Right lobe of liver (tissue), 6 donors: ENCODE measurements at regions not wholly inside any gene's neighbourhood (a gene's known extent, or its start where the extent isn't known, plus 50 kb on each side); places are given as distances from the start of the nearest gene placed in this dataset.

Experiments used
- ATAC-seq, 4 donors: fragments of 200-7000 bp; cut with Tn5 transposase; one replicate each; pipeline ENCODE4 v1.9.1; 2020; ENCODE audit warnings: mild to moderate bottlenecking in 4 of 4, moderate library complexity in 4 of 4
- DNase-seq, 3 donors: peaks; one replicate each; pipeline ENCODE4 v3.0.0-alpha.2; 2020
- H3K27ac ChIP-seq, 3 donors: fragments of 200-600 bp; one replicate each; pipeline ENCODE4 v1.8.0; 2022
- H3K27me3 ChIP-seq, 2 donors: fragments of 200-600 bp; one replicate each; pipeline ENCODE4 v1.8.0; 2022
- H3K36me3 ChIP-seq, 4 donors: fragments of 200-600 bp; sonication (generic) in 1 of 4; one replicate each; pipeline versions ENCODE4 v1.5.1 to v1.8.0; 2017 to 2022; ENCODE audit warnings: control low read depth in 1 of 4
- H3K4me1 ChIP-seq, 4 donors: fragments of 200-600 bp; sonication (generic) in 1 of 4; one replicate each; pipeline versions ENCODE4 v1.5.1 to v1.8.0; 2017 to 2022; ENCODE audit warnings: control low read depth in 1 of 4
- H3K4me3 ChIP-seq, 3 donors: fragments of 200-600 bp; one replicate each; pipeline ENCODE4 v1.8.0; 2022
- H3K9me3 ChIP-seq, 4 donors: fragments of 200-600 bp; sonication (generic) in 1 of 4; one replicate each; pipeline versions ENCODE4 v1.5.1 to v1.8.0; 2017 to 2022; ENCODE audit warnings: control low read depth in 1 of 4
- CTCF ChIP-seq, 4 donors: fragments of 200-600 bp in 3 of 4; fragments of 450-650 bp in 1 of 4; IDR thresholded peaks; one replicate each; pipeline versions ENCODE4 v1.5.1 to v1.8.0; 2016 to 2022; ENCODE audit warnings: antibody characterized with exemption in 4 of 4, mild to moderate bottlenecking in 2 of 4
- POLR2A ChIP-seq: fragments of 450-650 bp; IDR thresholded peaks from one replicate; pipeline ENCODE4 v1.6.1; 2017; ENCODE audit warnings: antibody characterized with exemption, mild to moderate bottlenecking
- WGBS: methylation state at CpG from one replicate; pipeline ENCODE4 v1.1.6; 2018; ENCODE audit warnings: low coverage, low lambda C conversion rate; ENCODE audit not compliant: insufficient coverage; ENCODE audit errors: missing lambda C conversion rate; 5-methylcytosine and 5-hydroxymethylcytosine counted together
- intact Hi-C, 2 donors: fragments of 100-400 bp; cut with DNase I; formaldehyde crosslinking; loops; one replicate each; pipeline versions ENCODE4 v1.11.2 to v1.14.1; 2022
- donor health status: DM: no; HTN: yes; CAD: no.
- donor health status: DM: no; HTN: no; CAD: no.
- donor health status: DM: no; HTN: no; CAD: no.
- donor health status: DM: no; HTN: yes; CAD: no.
- donor health status: DM: no; HTN: yes; CAD: no.

DNA sequence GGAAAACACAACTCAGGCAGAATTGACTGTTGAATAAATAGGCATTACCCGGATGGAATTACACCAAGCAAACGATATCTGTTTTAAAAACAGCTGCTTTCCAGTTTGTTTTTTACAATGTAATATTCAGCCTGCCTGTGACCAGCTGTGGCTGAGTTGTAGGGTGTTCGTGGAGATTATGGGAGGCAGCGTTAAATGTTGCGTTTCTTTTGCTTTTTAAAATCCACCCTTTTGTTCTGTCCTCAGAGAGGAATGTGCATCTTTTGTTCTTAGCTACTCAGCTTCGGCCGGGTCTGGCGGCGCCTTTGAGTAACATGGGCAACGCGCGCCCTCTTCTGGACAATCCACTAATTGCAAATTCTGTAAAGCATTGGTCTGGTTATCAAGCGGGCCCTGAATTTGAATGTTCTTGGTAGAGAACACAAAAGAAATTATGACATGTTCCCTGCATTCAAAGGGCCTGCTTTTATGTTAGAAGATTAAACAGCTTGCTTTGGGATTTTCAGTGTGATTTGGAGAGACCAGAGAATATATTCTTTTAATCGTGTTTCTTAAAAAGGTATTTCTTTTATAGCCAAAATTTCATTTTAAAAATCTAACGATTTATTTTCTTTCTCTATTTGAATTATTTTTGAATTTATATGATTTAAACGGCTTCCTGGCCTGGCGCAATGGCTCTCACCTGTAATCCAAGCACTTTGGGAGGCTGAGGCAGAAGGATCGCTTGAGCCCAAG, 76.3 kb upstream of the TRIM2 start:
- DNase-seq (peak; percentile 78 to 82 (median 78)), ATAC-seq (peak; percentile 92 to 99 (median 96))
- TF ChIP-seq POLR2A (no peak), CTCF (IDR thresholded peaks at IDR 0.05) (peak; percentile 81 to 86 (median 84))
- Histone ChIP-seq H3K27me3 (no peaks in the 10 kb centered on the region), H3K36me3 (no peaks in the 10 kb centered on the region), H3K4me1 (peaks cover 0 to 5% (median 0%) of the 10 kb centered on the region in 4 donors), H3K27ac (no peak overlapping the region), H3K4me3 (no peak overlapping the region), H3K9me3 (no peaks in the 10 kb centered on the region)
- intact Hi-C loops = no loop called here
- 13% methylated on average over 18 of the region's 18 CpGs for WGBS

- H3K27ac ChIP-seq = no peak overlapping the region
- H3K27me3 ChIP-seq = no peaks in the 10 kb centered on the region
- H3K4me3 ChIP-seq = no peak overlapping the region
- H3K9me3 ChIP-seq = no peaks in the 10 kb centered on the region
- 47% methylated on average over 5 of the region's 7 CpGs for WGBS
- intact Hi-C loops = loop anchor here in 1 of 2 donors (10.0 kb wide), 1 partner anchor 173 kb away; no protein-coding TSS in a partner anchor
- DNase-seq (no peak), ATAC-seq (no peak)
- peaks cover 0 to 5% (median 0%) of the 10 kb centered on the region in 4 donors for H3K4me1 ChIP-seq
- no peak for TF ChIP-seq CTCF (IDR thresholded peaks at IDR 0.05)
- H3K36me3 ChIP-seq = no peaks in the 10 kb centered on the region
Measured at GRCh38 chr4:153131596-153131995, 72.6 kb upstream of the TRIM2 start.

DNA sequence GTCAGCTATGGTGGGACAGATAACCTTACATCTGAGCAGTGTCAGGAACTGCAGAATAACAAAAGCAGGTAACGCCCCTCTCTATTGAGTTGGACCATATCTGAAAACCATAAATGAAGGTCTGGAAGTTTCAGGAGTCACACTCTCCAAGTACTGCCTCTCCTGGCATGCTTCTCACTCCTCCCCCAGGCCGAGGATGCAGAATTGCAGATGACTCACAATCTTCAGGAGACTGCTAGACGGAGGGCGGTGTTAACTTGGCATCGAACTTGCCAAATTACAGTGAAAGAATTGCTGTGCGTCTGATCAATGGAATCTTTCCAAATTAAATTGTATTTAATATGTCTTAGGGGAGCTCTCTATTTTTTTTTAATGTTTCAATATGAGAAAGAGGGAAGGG, 67.1 kb upstream of the TRIM2 start:
- no peak for TF ChIP-seq POLR2A
- no peak for TF ChIP-seq CTCF (IDR thresholded peaks at IDR 0.05)
- ATAC-seq (no peak), DNase-seq (peak in 1 of 3 donors; percentile 21)
- no peak overlapping the region for H3K27ac ChIP-seq
- WGBS = 59% methylated on average over 5 of the region's 6 CpGs
- no peak overlapping the region for H3K4me3 ChIP-seq
- no peaks in the 10 kb centered on the region for H3K9me3 ChIP-seq
- H3K4me1 ChIP-seq = no peaks in the 10 kb centered on the region
- H3K36me3 ChIP-seq = no peaks in the 10 kb centered on the region
- no peaks in the 10 kb centered on the region for H3K27me3 ChIP-seq
- intact Hi-C loops = loop anchor here in 1 of 2 donors (10.0 kb wide), 1 partner anchor 168 kb away; no protein-coding TSS in a partner anchor

DNA sequence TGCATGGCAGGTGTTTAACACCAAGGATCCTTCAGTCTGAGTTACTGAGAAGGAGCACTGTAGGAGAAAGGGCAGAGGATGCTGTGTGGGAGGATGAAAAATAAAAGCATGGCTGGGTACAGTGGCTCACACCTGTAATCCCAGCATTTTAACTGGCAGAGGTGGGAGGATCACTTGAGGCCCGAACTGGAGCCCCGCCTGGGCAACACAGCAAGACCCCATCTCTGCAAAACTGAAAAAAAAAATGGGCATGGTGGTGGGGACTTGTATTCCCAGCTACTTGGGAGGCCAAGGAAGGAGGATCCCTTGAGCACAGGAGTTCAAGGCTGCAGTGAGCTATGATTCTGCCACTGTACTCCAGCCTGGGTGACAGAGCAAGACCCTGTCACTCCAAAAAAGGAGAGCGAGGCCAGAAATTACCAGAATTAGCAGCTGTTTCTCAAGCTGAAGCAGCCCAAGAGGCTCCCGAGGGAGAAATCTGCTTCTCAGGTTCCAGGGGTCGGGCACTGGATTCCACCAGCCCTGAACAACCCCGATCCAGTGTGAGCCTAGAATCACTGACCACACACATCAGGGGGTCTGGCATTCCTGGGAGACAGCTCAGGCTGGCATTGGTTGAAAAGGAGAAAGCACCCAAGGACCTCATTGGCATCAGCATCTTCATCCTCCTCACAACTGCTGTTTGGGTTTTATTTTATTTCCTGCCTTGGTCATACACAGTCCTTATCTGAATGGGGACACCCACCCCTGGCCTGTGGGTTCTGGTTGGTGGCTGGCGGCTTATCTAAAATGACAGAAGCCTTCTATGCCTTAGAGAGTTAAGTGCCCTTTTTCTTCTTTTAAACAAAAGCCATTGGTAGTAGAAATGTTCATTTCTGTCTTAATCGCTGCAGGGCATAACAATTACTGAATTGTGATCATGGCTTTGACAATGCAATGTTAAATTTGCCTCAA, 66.3 kb upstream of the TRIM2 start:
- TF ChIP-seq POLR2A (no peak), CTCF (IDR thresholded peaks at IDR 0.05) (no peak)
- Histone ChIP-seq H3K27ac (no peak overlapping the region), H3K9me3 (no peaks in the 10 kb centered on the region), H3K27me3 (no peaks in the 10 kb centered on the region), H3K36me3 (no peaks in the 10 kb centered on the region), H3K4me1 (no peaks in the 10 kb centered on the region), H3K4me3 (no peak overlapping the region)
- intact Hi-C loops = loop anchor here in 1 of 2 donors (10.0 kb wide), 1 partner anchor 167 kb away; no protein-coding TSS in a partner anchor
- 72% methylated on average over 4 of the region's 8 CpGs for WGBS
- peak in 1 of 3 donors; percentile 14 for DNase-seq
- ATAC-seq = no peak
